Heart right ventricle (tissue), 16 donors: ENCODE measurements at regions not wholly inside any gene's neighbourhood (a gene's known extent, or its start where the extent isn't known, plus 50 kb on each side); places are given as distances from the start of the nearest gene placed in this dataset.

Experiments
- ATAC-seq, 8 donors: fragments of 200-7000 bp; cut with Tn5 transposase; one replicate each; pipeline ENCODE4 v1.9.1; 2020; ENCODE audit warnings: mild to moderate bottlenecking in 8 of 8, moderate library complexity in 8 of 8, moderate number of reproducible peaks in 1 of 8
- DNase-seq, 2 donors: peaks; one replicate each; pipeline ENCODE4 v3.0.0-alpha.2; 2020
- H3K27ac ChIP-seq, 10 donors: fragments of 200-600 bp; sonication (generic) in 2 of 10; one replicate each; pipeline versions ENCODE4 v1.5.0 to v1.8.0; 2020 to 2022; ENCODE audit warnings: mild to moderate bottlenecking in 3 of 10
- H3K27me3 ChIP-seq, 7 donors: fragments of 200-600 bp; one replicate each; pipeline ENCODE4 v1.8.0; 2021 to 2022; ENCODE audit warnings: mild to moderate bottlenecking in 2 of 7
- H3K36me3 ChIP-seq, 9 donors: fragments of 200-600 bp; sonication (generic) in 1 of 9; one replicate each; pipeline versions ENCODE4 v1.5.0 to v1.8.0; 2020 to 2022; ENCODE audit warnings: mild to moderate bottlenecking in 2 of 9
- H3K4me1 ChIP-seq, 9 donors: fragments of 200-600 bp; sonication (generic) in 1 of 9; one replicate each; pipeline versions ENCODE4 v1.5.0 to v1.8.0; 2020 to 2022; ENCODE audit warnings: mild to moderate bottlenecking in 4 of 9
- H3K4me3 ChIP-seq, 10 donors: fragments of 200-600 bp; sonication (generic) in 2 of 10; one replicate each; pipeline versions ENCODE4 v1.5.0 to v1.8.0; 2020 to 2022; ENCODE audit warnings: mild to moderate bottlenecking in 7 of 10, moderate library complexity in 2 of 10
- H3K9me3 ChIP-seq, 11 donors: fragments of 200-600 bp in 10 of 11; sonication (generic) in 2 of 11; one replicate each; pipeline versions ENCODE4 v1.5.0 to v1.8.0; 2013 to 2022; ENCODE audit warnings: mild to moderate bottlenecking in 2 of 11, control low read depth in 1 of 11, moderate library complexity in 1 of 11
- WGBS, 2 donors: extraction: QIAGEN DNeasy Blood & Tissue Kit; methylation state at CpG; one replicate each; pipeline ENCODE4 v1.1.7; 2013; ENCODE audit warnings: inconsistent platforms in 1 of 2; 5-methylcytosine and 5-hydroxymethylcytosine counted together
- intact Hi-C, 10 donors: fragments of 100-400 bp; cut with DNase I; formaldehyde crosslinking; loops; one replicate each; pipeline versions ENCODE4 v1.11.1 to v1.14.2; 2022
- TF ChIP-seq, protein P1 (sequence below), 9 donors: fragments of 200-600 bp; sonication (generic) in 2 of 9; IDR thresholded peaks; one replicate each; pipeline versions ENCODE4 v1.5.0 to v1.8.0; 2021 to 2022; ENCODE audit warnings: antibody characterized with exemption in 9 of 9, mild to moderate bottlenecking in 5 of 9, moderate library complexity in 1 of 9
- donor health status: Arrhythmogenic right ventricular cardiomyopathy.
- donor health status: ischemic (EF 13 %, LVEDD 7.1; RV severe dilation, severe dysfunction).
- donor health status: healthy with polysubstance abuse.
- donor health status: DM: no; HTN: yes; CAD: no.
- donor health status: DM: no; HTN: no; CAD: no.
- donor health status: ischemic (EF 25% LVEDD 6.9; RV normal size, moderate dysfunction).
- donor health status: ischemic (EF 25% LVEDD 5.7; RV mildly dilated, moderate dysfunction).
- donor health status: healthy.
- donor health status: DM: yes; HTN: yes; CAD: no.
- donor health status: Ischemic cardiomyopathy.
- donor health status: ischemic (EF 35%, LVEDD 5.7; RV mildly dilated, moderate dysfunction).
- donor health status: nonischemic (EF 11% LVEDD 7.7; RV severe dilation, severe dysfunction).
- donor health status: DM: yes; HTN: yes; CAD: no.
- donor health status: PGD.
- donor health status: ischemic (EF 29% LVEDD 5.4; RV normal size, mild dysfunction).
- donor health status: nonischemic (EF 23%, LVEDD 6.1; RV moderate dilation, normal function).

GRCh38 chr2:215554689-215555498 lies 119.0 kb upstream of the FN1 start:
- Histone ChIP-seq H3K9me3 (no peaks in the 10 kb centered on the region), H3K27me3 (no peaks in the 10 kb centered on the region), H3K36me3 (no peaks in the 10 kb centered on the region), H3K4me3 (no peak overlapping the region), H3K4me1 (no peaks in the 10 kb centered on the region), H3K27ac (no peak overlapping the region)
- WGBS, 2 donors: 63 to 65% methylated on average over 5 of the region's 5 CpGs
- DNase-seq: no peak
- no peak for ATAC-seq
- TF ChIP-seq, protein P1, sequence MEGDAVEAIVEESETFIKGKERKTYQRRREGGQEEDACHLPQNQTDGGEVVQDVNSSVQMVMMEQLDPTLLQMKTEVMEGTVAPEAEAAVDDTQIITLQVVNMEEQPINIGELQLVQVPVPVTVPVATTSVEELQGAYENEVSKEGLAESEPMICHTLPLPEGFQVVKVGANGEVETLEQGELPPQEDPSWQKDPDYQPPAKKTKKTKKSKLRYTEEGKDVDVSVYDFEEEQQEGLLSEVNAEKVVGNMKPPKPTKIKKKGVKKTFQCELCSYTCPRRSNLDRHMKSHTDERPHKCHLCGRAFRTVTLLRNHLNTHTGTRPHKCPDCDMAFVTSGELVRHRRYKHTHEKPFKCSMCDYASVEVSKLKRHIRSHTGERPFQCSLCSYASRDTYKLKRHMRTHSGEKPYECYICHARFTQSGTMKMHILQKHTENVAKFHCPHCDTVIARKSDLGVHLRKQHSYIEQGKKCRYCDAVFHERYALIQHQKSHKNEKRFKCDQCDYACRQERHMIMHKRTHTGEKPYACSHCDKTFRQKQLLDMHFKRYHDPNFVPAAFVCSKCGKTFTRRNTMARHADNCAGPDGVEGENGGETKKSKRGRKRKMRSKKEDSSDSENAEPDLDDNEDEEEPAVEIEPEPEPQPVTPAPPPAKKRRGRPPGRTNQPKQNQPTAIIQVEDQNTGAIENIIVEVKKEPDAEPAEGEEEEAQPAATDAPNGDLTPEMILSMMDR (IDR thresholded peaks at IDR 0.05): no peak
- intact Hi-C loops: no loop called here

DNA sequence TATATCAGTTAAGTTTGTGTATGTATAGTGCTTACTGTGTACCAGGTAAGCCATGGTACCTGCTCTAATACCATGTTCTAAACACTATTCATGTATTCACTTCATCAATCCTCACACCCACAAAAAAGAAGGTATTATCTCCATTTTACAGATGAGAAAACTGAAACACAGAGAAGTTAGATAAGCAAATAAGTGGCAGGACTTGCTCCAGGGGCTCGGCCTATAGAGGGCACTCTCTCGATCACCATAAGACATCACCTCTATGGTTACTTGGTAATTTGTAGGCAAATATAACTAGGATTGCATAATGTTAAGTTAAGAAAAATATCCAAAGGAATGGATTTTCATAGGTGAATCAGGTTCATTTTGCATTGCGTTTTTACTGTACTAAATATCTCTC lies 118.1 kb upstream of the FN1 start:
- no peak for ATAC-seq
- no peak overlapping the region for H3K4me3 ChIP-seq
- no peaks in the 10 kb centered on the region for H3K36me3 ChIP-seq
- intact Hi-C loops: no loop called here
- H3K27me3 ChIP-seq: no peaks in the 10 kb centered on the region
- no peaks in the 10 kb centered on the region for H3K9me3 ChIP-seq
- TF ChIP-seq, protein P1 (IDR thresholded peaks at IDR 0.05): peak in 1 of 9 donors; percentile 24
- no peak for DNase-seq
- WGBS, 2 donors: 96 to 97% methylated on average over 3 of the region's 3 CpGs
- H3K27ac ChIP-seq: no peak overlapping the region
- H3K4me1 ChIP-seq: no peaks in the 10 kb centered on the region

GRCh38 chr2:215552144-215552580 lies 116.3 kb upstream of the FN1 start:
- no peak for ATAC-seq

GRCh38 chr2:215550331-215550730 lies 114.5 kb upstream of the FN1 start:
- DNase-seq: no peak
- Histone ChIP-seq H3K4me3 (no peak overlapping the region), H3K36me3 (no peaks in the 10 kb centered on the region), H3K4me1 (no peaks in the 10 kb centered on the region), H3K27me3 (no peaks in the 10 kb centered on the region), H3K27ac (no peak overlapping the region), H3K9me3 (no peaks in the 10 kb centered on the region)
- TF ChIP-seq, protein P1 (IDR thresholded peaks at IDR 0.05): no peak
- no peak for ATAC-seq
- 60 to 63% methylated on average over 2 of the region's 2 CpGs for WGBS, 2 donors
- intact Hi-C loops: no loop called here

More at GRCh38 chr2:215552144-215552580, 116.3 kb upstream of the FN1 start:
- intact Hi-C loops: no loop called here
- no peaks in the 10 kb centered on the region for H3K36me3 ChIP-seq
- H3K9me3 ChIP-seq: no peaks in the 10 kb centered on the region
- H3K4me1 ChIP-seq: no peaks in the 10 kb centered on the region
- WGBS, 2 donors: 84 to 90% methylated on average over 4 of the region's 4 CpGs
- H3K27ac ChIP-seq: no peak overlapping the region
- TF ChIP-seq, protein P1 (IDR thresholded peaks at IDR 0.05): no peak
- H3K4me3 ChIP-seq: no peak overlapping the region
- DNase-seq: no peak
- no peaks in the 10 kb centered on the region for H3K27me3 ChIP-seq
